Aorta (tissue), 5 donors: ENCODE measurements at regions not wholly inside any gene's neighbourhood (a gene's known extent, or its start where the extent isn't known, plus 50 kb on each side); places are given as distances from the start of the nearest gene placed in this dataset.

Experiments used
- ATAC-seq: fragments of 200-7000 bp; cut with Tn5 transposase; one replicate; pipeline ENCODE4 v1.9.1; 2022; ENCODE audit warnings: moderate library complexity; ENCODE audit not compliant: low FRiP score
- DNase-seq, 2 donors: peaks; one replicate each; pipeline ENCODE4 v3.0.0-alpha.2; 2020
- H3K27ac ChIP-seq, 2 donors: one replicate each; pipeline ENCODE4 v1.5.1; 2013; ENCODE audit warnings: low read length in 2 of 2, mild to moderate bottlenecking in 2 of 2, moderate library complexity in 2 of 2, control low read depth in 1 of 2, inconsistent platforms in 1 of 2, low read depth in 1 of 2
- H3K27me3 ChIP-seq, 2 donors: one replicate each; pipeline ENCODE4 v1.6.1; 2013; ENCODE audit warnings: control low read depth in 1 of 2, low read length in 1 of 2, mild to moderate bottlenecking in 1 of 2, moderate library complexity in 1 of 2; ENCODE audit not compliant: insufficient read depth in 2 of 2, control insufficient read depth in 1 of 2
- H3K36me3 ChIP-seq, 2 donors: one replicate each; pipeline ENCODE4 v1.6.1; 2013; ENCODE audit warnings: control low read depth in 1 of 2, low read length in 1 of 2, mild to moderate bottlenecking in 1 of 2; ENCODE audit not compliant: insufficient read depth in 2 of 2, control insufficient read depth in 1 of 2
- H3K4me1 ChIP-seq, 2 donors: one replicate each; pipeline ENCODE4 v1.6.1; 2013; ENCODE audit warnings: low read length in 2 of 2, control low read depth in 1 of 2, mild to moderate bottlenecking in 1 of 2, moderate library complexity in 1 of 2; ENCODE audit not compliant: insufficient read depth in 2 of 2, control insufficient read depth in 1 of 2
- H3K4me3 ChIP-seq, 2 donors: one replicate each; pipeline ENCODE4 v1.5.1; 2013; ENCODE audit warnings: low read length in 2 of 2, control low read depth in 1 of 2, mild to moderate bottlenecking in 1 of 2
- H3K9me3 ChIP-seq: one replicate; pipeline ENCODE4 v1.6.1; 2013; ENCODE audit warnings: mild to moderate bottlenecking, low read length; ENCODE audit not compliant: control insufficient read depth
- WGBS, 2 donors: extraction: QIAGEN DNeasy Blood & Tissue Kit; methylation state at CpG; one replicate each; pipeline ENCODE4 v1.1.7; 2013; 5-methylcytosine and 5-hydroxymethylcytosine counted together
- intact Hi-C, 2 donors: fragments of 100-400 bp; cut with DNase I; formaldehyde crosslinking; loops; one replicate each; pipeline versions ENCODE4 v1.14.2 to v1.15.0; 2022
- donor health status: healthy with polysubstance abuse.
- donor health status: Bipolar disorder and iron deficiency.
- donor health status: DM: no; HTN: no; CAD: no.
- donor health status: DM: no; HTN: no; CAD: no.
- donor health status: DM: yes; HTN: yes; CAD: no.

GRCh38 chr5:93794954-93795353 lies 53.6 kb upstream of the POU5F2 start:
- no peaks in the 10 kb centered on the region for H3K27me3 ChIP-seq
- H3K36me3 ChIP-seq: peaks cover 0 to 2% of the 10 kb centered on the region in 2 donors
- no peak overlapping the region for H3K27ac ChIP-seq
- H3K9me3 ChIP-seq: no peaks in the 10 kb centered on the region
- WGBS, 2 donors: 86 to 95% methylated on average over 5 of the region's 5 CpGs
- intact Hi-C loops: no loop called here
- no peak for DNase-seq
- no peak for ATAC-seq
- H3K4me1 ChIP-seq: no peaks in the 10 kb centered on the region
- H3K4me3 ChIP-seq: no peak overlapping the region

DNA sequence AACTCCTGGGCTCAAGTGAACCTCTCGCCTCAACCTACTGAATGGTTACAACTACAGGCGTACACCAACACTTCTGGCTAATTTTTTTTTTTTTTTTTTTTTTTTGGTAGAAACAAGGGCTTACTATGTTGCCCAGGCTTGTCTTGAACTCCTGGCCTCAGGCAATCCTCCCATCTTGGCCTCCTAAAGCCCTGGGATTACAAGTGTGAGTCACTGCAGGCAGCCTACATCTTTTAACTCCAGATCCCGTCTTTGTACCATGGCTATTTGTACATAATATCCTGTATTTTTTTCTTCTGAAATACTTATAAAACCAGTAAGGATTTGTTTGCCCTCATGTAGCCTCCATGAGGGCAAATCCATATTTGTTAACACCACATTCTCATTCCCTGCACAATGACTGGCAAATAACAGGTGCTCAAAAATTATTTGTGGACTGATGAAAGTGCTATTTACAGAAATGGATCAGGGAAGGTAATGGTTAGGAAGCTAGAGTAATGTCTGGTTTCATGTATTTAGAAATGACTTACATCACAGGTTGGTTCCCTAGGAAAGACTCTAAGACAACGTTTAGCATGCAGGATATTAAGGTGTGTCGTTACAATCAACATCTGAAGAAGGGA lies 51.9 kb upstream of the POU5F2 start:
- intact Hi-C loops: no loop called here
- 92 to 94% methylated on average over 5 of the region's 5 CpGs for WGBS, 2 donors
- Histone ChIP-seq H3K27me3 (no peaks in the 10 kb centered on the region), H3K27ac (no peak overlapping the region), H3K36me3 (peaks cover 0 to 2% of the 10 kb centered on the region in 2 donors), H3K4me3 (no peak overlapping the region), H3K4me1 (no peaks in the 10 kb centered on the region), H3K9me3 (no peaks in the 10 kb centered on the region)
- ATAC-seq (no peak), DNase-seq (no peak)

DNA sequence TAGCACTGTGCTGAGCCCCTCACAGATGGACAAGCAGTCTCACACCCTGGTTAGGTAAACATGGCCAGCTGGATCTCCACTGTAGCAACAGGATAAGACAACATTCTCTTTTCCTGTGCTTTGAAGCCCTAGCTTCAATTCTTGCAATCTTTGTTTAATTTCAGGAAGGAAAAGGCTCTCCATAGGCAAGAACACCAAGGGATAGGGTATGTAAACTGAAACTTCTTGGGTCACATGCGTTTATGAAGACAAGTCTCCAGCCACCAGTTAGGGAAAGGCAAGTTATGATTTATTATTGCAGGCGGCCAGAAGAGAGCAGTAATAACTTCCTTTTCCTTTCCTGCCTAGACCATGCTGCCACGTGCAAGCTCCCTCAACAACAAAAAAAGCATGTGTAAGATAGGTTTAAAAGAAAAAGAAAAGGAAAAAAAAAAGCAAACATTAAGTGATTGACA lies 50.1 kb upstream of the POU5F2 start:
- WGBS, 2 donors: 40 to 43% methylated on average over 3 of the region's 3 CpGs
- DNase-seq: no peak
- Histone ChIP-seq H3K4me3 (no peak overlapping the region), H3K27me3 (no peaks in the 10 kb centered on the region), H3K4me1 (no peaks in the 10 kb centered on the region), H3K9me3 (no peaks in the 10 kb centered on the region), H3K36me3 (peaks cover 0 to 2% of the 10 kb centered on the region in 2 donors), H3K27ac (no peak overlapping the region)
- ATAC-seq: no peak
- intact Hi-C loops: no loop called here
